Kidney (tissue), 13 donors: ENCODE measurements at regions not wholly inside any gene's neighbourhood (a gene's known extent, or its start where the extent isn't known, plus 50 kb on each side); places are given as distances from the start of the nearest gene placed in this dataset.

Experiments
- DNase-seq, 5 donors: peaks; one replicate each; pipeline ENCODE4 v3.0.0-alpha.2; 2013 to 2020
- FAIRE-seq: peaks from 2 replicates; lab custom pipeline; 2012; peaks lifted over from hg19 to GRCh38; lab: Jason Lieb, UNC
- H3K27ac ChIP-seq, 2 donors: one replicate each; pipeline ENCODE4 v1.7.0; 2013; ENCODE audit warnings: low read depth in 2 of 2, low read length in 2 of 2, inconsistent platforms in 1 of 2
- H3K27me3 ChIP-seq: one replicate; pipeline ENCODE4 v1.7.1; 2013; ENCODE audit warnings: low read length, inconsistent platforms; ENCODE audit not compliant: control insufficient read depth, insufficient read depth
- H3K36me3 ChIP-seq, 3 donors: one replicate each; pipeline versions ENCODE4 v1.7.0 to v1.7.1; 2013; ENCODE audit warnings: low read length in 3 of 3, control low read depth in 1 of 3, inconsistent platforms in 1 of 3; ENCODE audit not compliant: insufficient read depth in 3 of 3, control insufficient read depth in 2 of 3
- H3K4me1 ChIP-seq, 3 donors: one replicate each; pipeline versions ENCODE4 v1.7.0 to v1.7.1; 2013; ENCODE audit warnings: low read length in 3 of 3, inconsistent platforms in 1 of 3, low read depth in 1 of 3; ENCODE audit not compliant: control insufficient read depth in 2 of 3, insufficient read depth in 2 of 3
- H3K4me3 ChIP-seq, 3 donors: one replicate each; pipeline versions ENCODE4 v1.7.0 to v1.8.1; 2013; ENCODE audit warnings: low read length in 3 of 3, control low read depth in 1 of 3, inconsistent platforms in 1 of 3
- H3K9ac ChIP-seq, 3 donors: one replicate each; pipeline versions ENCODE4 v1.7.0 to v1.7.1; 2013; ENCODE audit warnings: low read length in 3 of 3, control low read depth in 1 of 3, inconsistent platforms in 1 of 3
- H3K9me3 ChIP-seq, 3 donors: one replicate each; pipeline versions ENCODE4 v1.7.0 to v1.7.1; 2013; ENCODE audit warnings: low read length in 3 of 3, control low read depth in 1 of 3, inconsistent platforms in 1 of 3; ENCODE audit not compliant: control insufficient read depth in 2 of 3, insufficient read depth in 1 of 3
- CTCF ChIP-seq: IDR thresholded peaks from 3 replicates; pipeline ENCODE4 v1.5.1; 2012; ENCODE audit warnings: mild to moderate bottlenecking, moderate library complexity, borderline replicate concordance; ENCODE audit not compliant: insufficient read depth; ENCODE audit errors: extremely low read depth
- intact Hi-C: fragments of 100-400 bp; cut with DNase I; formaldehyde crosslinking; loops from one replicate; pipeline ENCODE4 v1.11.1; 2022
- donor health status: control.
- donor health status: control.
- donor health status: control.
- donor health status: control.
- donor health status: control.
- donor health status: DM: yes; HTN: yes; CAD: no.
- donor health status: Normal renal cell carcinoma (clear cell type).

- H3K9me3 ChIP-seq: no peaks in the 10 kb centered on the region
- intact Hi-C loops: no loop called here
- H3K27me3 ChIP-seq: no peaks in the 10 kb centered on the region
- peaks cover 5 to 19% (median 15%) of the 10 kb centered on the region in 3 donors for H3K4me1 ChIP-seq
- no peak overlapping the region for H3K4me3 ChIP-seq
- no peak overlapping the region for H3K27ac ChIP-seq
- FAIRE-seq (no peak), DNase-seq (no peak)
- no peak overlapping the region for H3K9ac ChIP-seq
- TF ChIP-seq CTCF: no peak
- H3K36me3 ChIP-seq: no peaks in the 10 kb centered on the region
Observed at GRCh38 chr16:85216522-85217375, 104.5 kb upstream of the CIBAR2 start.

GRCh38 chr16:85220125-85220839, 108.0 kb upstream of the CIBAR2 start:
- Histone ChIP-seq H3K4me1 (peaks cover 4 to 16% (median 5%) of the 10 kb centered on the region in 3 donors), H3K4me3 (peak overlapping the region in 2 of 3 donors; percentile 10 to 23), H3K27ac (no peak overlapping the region), H3K9me3 (no peaks in the 10 kb centered on the region), H3K27me3 (no peaks in the 10 kb centered on the region), H3K9ac (peak overlapping the region in 1 of 3 donors; percentile 34), H3K36me3 (no peaks in the 10 kb centered on the region)
- intact Hi-C loops: no loop called here
- no peak for TF ChIP-seq CTCF
- DNase-seq (peak; percentile 89 to 95 (median 92)), FAIRE-seq (no peak)

GRCh38 chr16:85220964-85221731, 108.9 kb upstream of the CIBAR2 start:
- Histone ChIP-seq H3K9me3 (no peaks in the 10 kb centered on the region), H3K4me1 (peaks cover 4 to 16% (median 5%) of the 10 kb centered on the region in 3 donors), H3K27ac (no peak overlapping the region), H3K4me3 (no peak overlapping the region), H3K36me3 (no peaks in the 10 kb centered on the region), H3K9ac (no peak overlapping the region), H3K27me3 (no peaks in the 10 kb centered on the region)
- FAIRE-seq (no peak), DNase-seq (peak in 4 of 5 donors; percentile 54 to 82 (median 72))
- intact Hi-C loops: no loop called here
- TF ChIP-seq CTCF: no peak
